ENCODE measurements at regions not wholly inside any gene's neighbourhood (a gene's known extent, or its start where the extent isn't known, plus 50 kb on each side); places are given as distances from the start of the nearest gene placed in this dataset.

DNA sequence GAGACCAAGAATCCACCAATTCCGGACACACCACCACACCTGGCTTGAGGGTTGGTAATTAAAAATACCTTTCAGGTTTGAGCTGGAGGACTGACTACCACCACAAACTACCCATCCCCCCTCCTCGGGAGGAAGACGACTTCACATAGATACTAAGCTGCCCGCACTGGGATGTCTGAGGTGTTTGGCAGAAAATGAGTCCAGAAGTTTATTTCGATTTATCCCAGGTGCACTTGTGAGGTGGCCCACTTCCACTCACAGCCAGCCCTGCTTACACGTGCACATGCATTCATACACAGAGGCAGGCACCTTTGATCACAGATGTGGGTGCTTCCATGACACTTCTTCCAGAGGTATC, 187.1 kb downstream of the ID4 start:
- no peak for TF ChIP-seq POLR2A (IDR thresholded peaks at IDR 0.05)
- TF ChIP-seq, protein P1, sequence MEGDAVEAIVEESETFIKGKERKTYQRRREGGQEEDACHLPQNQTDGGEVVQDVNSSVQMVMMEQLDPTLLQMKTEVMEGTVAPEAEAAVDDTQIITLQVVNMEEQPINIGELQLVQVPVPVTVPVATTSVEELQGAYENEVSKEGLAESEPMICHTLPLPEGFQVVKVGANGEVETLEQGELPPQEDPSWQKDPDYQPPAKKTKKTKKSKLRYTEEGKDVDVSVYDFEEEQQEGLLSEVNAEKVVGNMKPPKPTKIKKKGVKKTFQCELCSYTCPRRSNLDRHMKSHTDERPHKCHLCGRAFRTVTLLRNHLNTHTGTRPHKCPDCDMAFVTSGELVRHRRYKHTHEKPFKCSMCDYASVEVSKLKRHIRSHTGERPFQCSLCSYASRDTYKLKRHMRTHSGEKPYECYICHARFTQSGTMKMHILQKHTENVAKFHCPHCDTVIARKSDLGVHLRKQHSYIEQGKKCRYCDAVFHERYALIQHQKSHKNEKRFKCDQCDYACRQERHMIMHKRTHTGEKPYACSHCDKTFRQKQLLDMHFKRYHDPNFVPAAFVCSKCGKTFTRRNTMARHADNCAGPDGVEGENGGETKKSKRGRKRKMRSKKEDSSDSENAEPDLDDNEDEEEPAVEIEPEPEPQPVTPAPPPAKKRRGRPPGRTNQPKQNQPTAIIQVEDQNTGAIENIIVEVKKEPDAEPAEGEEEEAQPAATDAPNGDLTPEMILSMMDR (IDR thresholded peaks at IDR 0.05), result no peak
